GM12878 (cell line): ENCODE measurements at regions not wholly inside any gene's neighbourhood (a gene's known extent, or its start where the extent isn't known, plus 50 kb on each side); places are given as distances from the start of the nearest gene placed in this dataset.

Experiments
- ATAC-seq: fragments of 200-7000 bp; cut with Tn5 transposase; 3 replicates; pipeline ENCODE4 v1.9.1; 2020; ENCODE audit warnings: mild to moderate bottlenecking, moderate library complexity
- BruUV-seq: library from RNA; stranded (reverse); fragments of 400-500 nt; replicated peaks from 2 replicates; lab custom pipeline; 2021; lab: Mats Ljungman, UMichigan
- CTCF ChIA-PET: fragments of 300-600 bp; sonication (Branson Sonifier 250); formaldehyde crosslinking; extraction: SDS; loops from one replicate; lab custom pipeline; 2021; ENCODE audit warnings: inconsistent platforms; lab: Yijun Ruan, JAX
- POLR2A ChIA-PET: fragments of 350-600 bp; formaldehyde crosslinking; extraction: SDS; loops from one replicate; lab custom pipeline; 2021; ENCODE audit warnings: inconsistent platforms; lab: Charles Lee
- RAD21 ChIA-PET: fragments of 300-600 bp; sonication (Branson Sonifier 250); formaldehyde crosslinking; loops from one replicate; lab custom pipeline; 2023; ENCODE audit warnings: antibody characterized with exemption; ENCODE audit not compliant: unreplicated experiment; lab: Charles Lee
- SMC1A ChIA-PET: fragments of 300-600 bp; sonication (Branson Sonifier 250); formaldehyde crosslinking; loops from one replicate; lab custom pipeline; 2023; ENCODE audit not compliant: unreplicated experiment, uncharacterized antibody; lab: Charles Lee
- DNase-seq: peaks from one replicate; pipeline ENCODE4 v3.0.0-alpha.2; 2011; ENCODE audit warnings: low read depth, low spot score
- FAIRE-seq: peaks from 3 replicates; lab custom pipeline; 2011; peaks lifted over from hg19 to GRCh38; lab: Jason Lieb, UNC
- H2AFZ ChIP-seq: 2 replicates; pipeline ENCODE4 v1.6.0; 2011; ENCODE audit warnings: low read depth, low read length, control low read depth; ENCODE audit not compliant: control insufficient read depth
- H3K27ac ChIP-seq: 2 replicates; pipeline ENCODE4 v1.5.1; 2011; ENCODE audit warnings: control low read depth; ENCODE audit not compliant: control insufficient read depth, insufficient read depth
- H3K27me3 ChIP-seq, 2 experiments: replicated peaks in 1 of 2; 2 replicates each; pipeline versions ENCODE4 v1.6.0 to v1.6.1; 2011; ENCODE audit warnings: low read length in 1 of 2; ENCODE audit not compliant: control insufficient read depth in 2 of 2, insufficient read depth in 2 of 2
- H3K36me3 ChIP-seq, 2 experiments: 2 replicates each; pipeline ENCODE4 v1.5.1; 2011; ENCODE audit warnings: low read length in 1 of 2; ENCODE audit not compliant: control insufficient read depth in 2 of 2, insufficient read depth in 2 of 2
- H3K4me1 ChIP-seq: 2 replicates; pipeline ENCODE4 v1.6.1; 2011; ENCODE audit warnings: mild to moderate bottlenecking, low read length, moderate library complexity, mixed read lengths; ENCODE audit not compliant: control insufficient read depth, insufficient read depth
- H3K4me2 ChIP-seq: 2 replicates; pipeline ENCODE4 v1.6.0; 2011; ENCODE audit warnings: control low read depth; ENCODE audit not compliant: control insufficient read depth, insufficient read depth
- H3K4me3 ChIP-seq: fragments of 200-600 bp; sonication (generic); 2 replicates; pipeline ENCODE4 v1.5.1; 2016
- H3K79me2 ChIP-seq: 2 replicates; pipeline ENCODE4 v1.6.0; 2011; ENCODE audit warnings: low read length; ENCODE audit not compliant: control insufficient read depth, insufficient read depth
- H3K9ac ChIP-seq: 2 replicates; pipeline ENCODE4 v1.8.0; 2011; ENCODE audit warnings: low read length, control low read depth, mixed read lengths; ENCODE audit not compliant: control insufficient read depth, insufficient read depth
- H3K9me3 ChIP-seq: replicated peaks from 3 replicates; pipeline ENCODE4 v1.5.1; 2011; ENCODE audit warnings: mild to moderate bottlenecking, low read length; ENCODE audit not compliant: control insufficient read depth, insufficient read depth
- H4K20me1 ChIP-seq: 2 replicates; pipeline ENCODE4 v1.6.0; 2011; ENCODE audit not compliant: control insufficient read depth, insufficient read depth
- ASH2L ChIP-seq: fragments of 300-600, 200-600 bp; sonication (generic); IDR thresholded peaks from 2 replicates; pipeline ENCODE4 v1.6.1; 2017; ENCODE audit warnings: low read depth, mild to moderate bottlenecking, borderline replicate concordance
- BCL11A ChIP-seq: IDR thresholded peaks from 2 replicates; pipeline ENCODE4 v1.6.1; 2011; ENCODE audit warnings: low read depth, low read length
- CHD2 ChIP-seq: IDR thresholded peaks from 2 replicates; pipeline ENCODE4 v1.6.1; 2011; ENCODE audit warnings: low read depth, low read length, improper control_type of control experiment, borderline replicate concordance
- DPF2 ChIP-seq: fragments of 450-650 bp; IDR thresholded peaks from 2 replicates; pipeline ENCODE4 v1.6.1; 2017; ENCODE audit warnings: mild to moderate bottlenecking
- KLF5 ChIP-seq: fragments of 450-650 bp; IDR thresholded peaks from 2 replicates; pipeline ENCODE4 v1.6.1; 2014; ENCODE audit warnings: mild to moderate bottlenecking; ENCODE audit not compliant: partially characterized antibody
- NBN ChIP-seq: fragments of 450-650 bp; IDR thresholded peaks from 2 replicates; pipeline ENCODE4 v1.6.1; 2016
- NR2C2 ChIP-seq: IDR thresholded peaks from 2 replicates; pipeline ENCODE4 v1.6.1; 2011; ENCODE audit warnings: borderline replicate concordance, low read depth; ENCODE audit not compliant: control insufficient read depth, insufficient read length
- NRF1 ChIP-seq: conservative IDR thresholded peaks from 2 replicates; pipeline ENCODE4 v1.6.1; 2011; ENCODE audit warnings: mild to moderate bottlenecking, low read depth, low read length, improper control_type of control experiment
- PAX8 ChIP-seq: fragments of 450-650 bp; IDR thresholded peaks from 2 replicates; pipeline ENCODE4 v1.6.1; 2017; ENCODE audit warnings: mild to moderate bottlenecking, moderate library complexity
- SIX5 ChIP-seq: IDR thresholded peaks from 2 replicates; pipeline ENCODE4 v1.6.1; 2011; ENCODE audit warnings: mild to moderate bottlenecking, low read depth, low read length, moderate library complexity; ENCODE audit not compliant: severe bottlenecking
- SPI1 ChIP-seq: IDR thresholded peaks from 2 replicates; pipeline ENCODE4 v1.6.1; 2011; ENCODE audit warnings: low read depth, mild to moderate bottlenecking, low read length, moderate library complexity, borderline replicate concordance; ENCODE audit not compliant: insufficient read depth
- SREBF2 ChIP-seq: IDR thresholded peaks from 2 replicates; pipeline ENCODE4 v1.6.1; 2012; ENCODE audit warnings: mild to moderate bottlenecking, low read length
- STAT1 ChIP-seq: fragments of 450-650 bp; conservative IDR thresholded peaks from 2 replicates; pipeline ENCODE4 v1.6.1; 2014; ENCODE audit warnings: antibody characterized with exemption, mild to moderate bottlenecking
- STAT3 ChIP-seq: IDR thresholded peaks from 2 replicates; pipeline ENCODE4 v1.6.1; 2011; ENCODE audit warnings: low read depth, low read length, improper control_type of control experiment
- SUPT20H ChIP-seq: IDR thresholded peaks from 2 replicates; pipeline ENCODE4 v1.6.1; 2011; ENCODE audit warnings: low read depth, mild to moderate bottlenecking, low read length, moderate library complexity, borderline replicate concordance; ENCODE audit not compliant: control insufficient read depth
- YY1 ChIP-seq: IDR thresholded peaks from 2 replicates; pipeline ENCODE4 v1.6.1; 2011; ENCODE audit warnings: low read depth, mild to moderate bottlenecking, low read length
- ZNF24 ChIP-seq: fragments of 450-650 bp; IDR thresholded peaks from 2 replicates; pipeline ENCODE4 v1.6.1; 2017; ENCODE audit warnings: antibody characterized with exemption, mild to moderate bottlenecking
- ZSCAN29 ChIP-seq: fragments of 450-650 bp; IDR thresholded peaks from 2 replicates; pipeline ENCODE4 v1.6.1; 2017; ENCODE audit warnings: mild to moderate bottlenecking, moderate library complexity
- WGBS: methylation state at CpG from one replicate; pipeline ENCODE4 v1.1.6; 2016; ENCODE audit warnings: low lambda C conversion rate; ENCODE audit not compliant: insufficient replicate concordance, insufficient coverage; ENCODE audit errors: missing lambda C conversion rate; 5-methylcytosine and 5-hydroxymethylcytosine counted together
- in situ Hi-C: fragments of 300-500 bp; cut with MboI; formaldehyde crosslinking; loops from 9 replicates; pipeline ENCODE4 v1.14.3; 2018; ENCODE audit warnings: mixed read lengths
- intact Hi-C: fragments of 100-400 bp; cut with micrococcal nuclease; formaldehyde crosslinking; loops from one replicate; pipeline ENCODE4 v1.14.2; 2022; ENCODE audit not compliant: unreplicated experiment
- TF ChIP-seq, protein P1 (sequence below): fragments of 450-650 bp; formaldehyde crosslinking; IDR thresholded peaks from 2 replicates; pipeline ENCODE4 v1.4.0; 2022; ENCODE audit warnings: mild to moderate bottlenecking, moderate library complexity
- TF ChIP-seq, protein P2 (sequence below): fragments of 450-650 bp; IDR thresholded peaks from 2 replicates; pipeline ENCODE4 v1.6.1; 2014; ENCODE audit warnings: mild to moderate bottlenecking
- TF ChIP-seq, protein P3 (sequence below): fragments of 450-650 bp; IDR thresholded peaks from 2 replicates; pipeline ENCODE4 v1.6.1; 2017; ENCODE audit warnings: low read depth, mild to moderate bottlenecking, moderate library complexity

DNA sequence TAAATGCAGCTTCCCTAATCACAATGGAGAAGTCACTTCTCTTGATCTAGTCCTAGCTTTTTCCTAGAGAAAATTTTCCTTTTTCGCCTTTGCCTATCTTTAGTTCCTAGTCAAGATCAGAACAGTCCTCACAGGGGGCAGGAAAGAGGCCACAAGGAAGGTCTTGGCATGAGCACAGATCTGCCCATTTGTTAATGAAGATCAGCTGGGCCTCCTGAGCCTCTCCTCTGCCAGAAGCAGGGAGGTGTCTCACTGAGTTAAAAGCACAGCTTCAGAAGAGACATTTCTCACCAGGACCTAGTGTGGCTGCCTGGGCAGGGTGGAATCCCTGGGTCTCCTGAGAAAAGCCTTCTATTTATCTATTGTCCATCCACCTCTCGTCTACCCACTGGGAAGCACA is 357.8 kb downstream of the TMEM38B start (continued):
- no peak for TF ChIP-seq STAT3
- TF ChIP-seq, protein P1, sequence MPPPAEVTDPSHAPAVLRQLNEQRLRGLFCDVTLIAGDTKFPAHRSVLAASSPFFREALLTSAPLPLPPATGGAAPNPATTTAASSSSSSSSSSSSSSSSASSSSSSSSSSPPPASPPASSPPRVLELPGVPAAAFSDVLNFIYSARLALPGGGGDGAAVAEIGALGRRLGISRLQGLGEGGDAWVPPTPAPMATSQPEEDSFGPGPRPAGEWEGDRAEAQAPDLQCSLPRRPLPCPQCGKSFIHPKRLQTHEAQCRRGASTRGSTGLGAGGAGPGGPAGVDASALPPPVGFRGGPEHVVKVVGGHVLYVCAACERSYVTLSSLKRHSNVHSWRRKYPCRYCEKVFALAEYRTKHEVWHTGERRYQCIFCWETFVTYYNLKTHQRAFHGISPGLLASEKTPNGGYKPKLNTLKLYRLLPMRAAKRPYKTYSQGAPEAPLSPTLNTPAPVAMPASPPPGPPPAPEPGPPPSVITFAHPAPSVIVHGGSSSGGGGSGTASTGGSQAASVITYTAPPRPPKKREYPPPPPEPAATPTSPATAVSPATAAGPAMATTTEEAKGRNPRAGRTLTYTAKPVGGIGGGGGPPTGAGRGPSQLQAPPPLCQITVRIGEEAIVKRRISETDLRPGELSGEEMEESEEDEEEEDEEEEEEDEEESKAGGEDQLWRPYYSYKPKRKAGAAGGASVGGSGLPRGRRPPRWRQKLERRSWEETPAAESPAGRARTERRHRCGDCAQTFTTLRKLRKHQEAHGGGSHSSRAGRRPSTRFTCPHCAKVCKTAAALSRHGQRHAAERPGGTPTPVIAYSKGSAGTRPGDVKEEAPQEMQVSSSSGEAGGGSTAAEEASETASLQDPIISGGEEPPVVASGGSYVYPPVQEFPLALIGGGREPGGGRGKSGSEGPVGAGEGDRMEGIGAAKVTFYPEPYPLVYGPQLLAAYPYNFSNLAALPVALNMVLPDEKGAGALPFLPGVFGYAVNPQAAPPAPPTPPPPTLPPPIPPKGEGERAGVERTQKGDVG (CRISPR knock-in tag): no peak
- TF ChIP-seq DPF2: no peak
- no peak for TF ChIP-seq YY1
- no peak for TF ChIP-seq KLF5
- TF ChIP-seq, protein P2, sequence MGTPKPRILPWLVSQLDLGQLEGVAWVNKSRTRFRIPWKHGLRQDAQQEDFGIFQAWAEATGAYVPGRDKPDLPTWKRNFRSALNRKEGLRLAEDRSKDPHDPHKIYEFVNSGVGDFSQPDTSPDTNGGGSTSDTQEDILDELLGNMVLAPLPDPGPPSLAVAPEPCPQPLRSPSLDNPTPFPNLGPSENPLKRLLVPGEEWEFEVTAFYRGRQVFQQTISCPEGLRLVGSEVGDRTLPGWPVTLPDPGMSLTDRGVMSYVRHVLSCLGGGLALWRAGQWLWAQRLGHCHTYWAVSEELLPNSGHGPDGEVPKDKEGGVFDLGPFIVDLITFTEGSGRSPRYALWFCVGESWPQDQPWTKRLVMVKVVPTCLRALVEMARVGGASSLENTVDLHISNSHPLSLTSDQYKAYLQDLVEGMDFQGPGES: no peak
- no peak for TF ChIP-seq SPI1
- TF ChIP-seq ZNF24: no peak
- TF ChIP-seq CHD2: no peak
- no peak for TF ChIP-seq BCL11A

DNA sequence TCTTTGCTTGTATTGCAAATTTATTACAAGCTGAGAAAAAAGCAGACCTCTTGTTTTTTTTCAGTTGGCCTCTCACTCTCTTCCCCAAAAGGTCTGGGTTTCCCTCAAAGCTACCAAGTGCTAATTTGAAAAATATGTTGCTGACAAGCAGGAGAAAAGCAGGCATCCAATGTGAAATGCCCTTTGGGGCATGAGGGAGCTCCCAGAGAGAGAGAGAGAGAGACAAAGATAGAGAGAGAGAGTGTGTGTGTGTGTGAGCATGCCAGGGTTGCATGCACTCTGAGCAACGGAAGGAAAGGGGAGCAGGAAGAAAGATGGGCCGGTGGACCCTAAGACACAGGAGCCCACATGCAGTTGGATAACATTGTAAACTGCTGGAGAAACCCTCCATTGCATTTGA is 358.4 kb downstream of the TMEM38B start:
- in situ Hi-C loops: no loop called here
- Histone ChIP-seq H3K9ac (no peak overlapping the region), H2AFZ (no peak overlapping the region), H4K20me1 (no peaks in the 10 kb centered on the region), H3K4me1 (no peaks in the 10 kb centered on the region), H3K27ac (no peak overlapping the region), H3K4me3 (no peak overlapping the region), H3K4me2 (no peak overlapping the region), H3K36me3 (no peaks in the 10 kb centered on the region), H3K79me2 (no peaks in the 10 kb centered on the region), H3K9me3 (no peaks in the 10 kb centered on the region), H3K27me3 (no peaks in the 10 kb centered on the region)
- POLR2A ChIA-PET: no interaction called here
- FAIRE-seq (no peak), ATAC-seq (no peak), DNase-seq (no peak)
- no TSS peak for BruUV-seq
- CTCF ChIA-PET: no interaction called here
- SMC1A ChIA-PET: no interaction called here
- RAD21 ChIA-PET: no interaction called here
- intact Hi-C loops: no loop called here
- 49% methylated on average over 2 of the region's 2 CpGs for WGBS
- TF ChIP-seq NBN (no peak), SREBF2 (no peak), NRF1 (no peak), NR2C2 (no peak), SIX5 (no peak), STAT1 (no peak), ASH2L (no peak), PAX8 (no peak), ZSCAN29 (no peak), SUPT20H (no peak), ZNF24 (no peak)
- TF ChIP-seq, protein P3, sequence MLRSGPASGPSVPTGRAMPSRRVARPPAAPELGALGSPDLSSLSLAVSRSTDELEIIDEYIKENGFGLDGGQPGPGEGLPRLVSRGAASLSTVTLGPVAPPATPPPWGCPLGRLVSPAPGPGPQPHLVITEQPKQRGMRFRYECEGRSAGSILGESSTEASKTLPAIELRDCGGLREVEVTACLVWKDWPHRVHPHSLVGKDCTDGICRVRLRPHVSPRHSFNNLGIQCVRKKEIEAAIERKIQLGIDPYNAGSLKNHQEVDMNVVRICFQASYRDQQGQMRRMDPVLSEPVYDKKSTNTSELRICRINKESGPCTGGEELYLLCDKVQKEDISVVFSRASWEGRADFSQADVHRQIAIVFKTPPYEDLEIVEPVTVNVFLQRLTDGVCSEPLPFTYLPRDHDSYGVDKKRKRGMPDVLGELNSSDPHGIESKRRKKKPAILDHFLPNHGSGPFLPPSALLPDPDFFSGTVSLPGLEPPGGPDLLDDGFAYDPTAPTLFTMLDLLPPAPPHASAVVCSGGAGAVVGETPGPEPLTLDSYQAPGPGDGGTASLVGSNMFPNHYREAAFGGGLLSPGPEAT: no peak
